ENCODE measurements at regions not wholly inside any gene's neighbourhood (a gene's known extent, or its start where the extent isn't known, plus 50 kb on each side); places are given as distances from the start of the nearest gene placed in this dataset.

DNA sequence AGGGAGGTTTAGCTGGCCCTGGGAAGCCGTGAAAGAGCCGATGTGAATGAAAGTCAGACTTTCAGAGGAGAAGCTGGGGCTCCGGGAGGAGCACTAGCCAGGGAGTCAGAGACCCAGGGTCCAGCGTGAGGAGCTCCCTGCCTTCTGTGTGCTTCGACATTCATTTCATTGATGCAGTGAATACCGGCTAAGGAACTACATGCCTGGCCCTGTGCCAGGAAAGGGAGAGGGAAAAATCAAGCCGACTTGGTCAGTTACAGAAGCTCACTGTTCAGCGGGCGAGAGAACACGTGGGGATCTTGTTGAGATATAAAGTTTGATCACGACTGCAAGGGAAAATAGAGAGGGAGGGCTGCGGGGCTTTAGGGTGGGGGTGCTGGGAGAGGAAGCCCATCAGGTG is 76.7 kb upstream of the RUNX3 start:
- peaks cover 1 to 2% of the 10 kb centered on the region in 2 donors for H3K36me3 Mint-ChIP-seq (ENCODE audit: insufficient read depth in 2 of 2)
- H3K4me3 Mint-ChIP-seq, result peak overlapping the region in 1 of 2 donors; percentile 53
- H3K4me1 Mint-ChIP-seq (ENCODE audit: low read depth), result peaks cover 78% of the 10 kb centered on the region
- DNase-seq, result no peak
- peaks cover 5% of the 10 kb centered on the region for H3K27me3 Mint-ChIP-seq (ENCODE audit: low read depth)
- no peak overlapping the region for H3K27ac Mint-ChIP-seq
- H3K9me3 Mint-ChIP-seq, result peaks cover 2% of the 10 kb centered on the region in 2 donors
- no peak for ATAC-seq (replicated peaks in 1 of 2)

DNA sequence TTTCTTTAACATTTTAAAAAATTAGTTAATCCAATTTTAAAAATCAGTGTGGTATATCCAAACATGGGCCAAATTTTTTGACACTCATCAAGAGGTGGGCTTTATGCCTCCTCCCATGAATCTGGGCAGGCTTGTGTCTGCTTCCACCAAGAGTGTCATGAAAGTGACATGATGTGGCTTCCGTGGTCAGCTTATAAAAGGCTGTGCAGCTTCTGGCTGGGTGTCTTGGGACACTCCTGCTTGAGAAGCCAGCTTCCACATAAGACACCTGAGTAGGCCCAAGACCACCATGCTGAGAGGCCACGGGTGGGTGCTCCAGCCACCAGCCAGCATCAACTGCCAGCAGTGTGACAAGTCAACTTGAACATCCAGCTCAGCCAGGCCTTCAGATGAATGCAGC is 74.3 kb upstream of the RUNX3 start:
- H3K27me3 Mint-ChIP-seq (ENCODE audit: low read depth), result peaks cover 5% of the 10 kb centered on the region
- H3K9me3 Mint-ChIP-seq, result no peaks in the 10 kb centered on the region
- no peaks in the 10 kb centered on the region for H3K36me3 Mint-ChIP-seq (ENCODE audit: insufficient read depth in 2 of 2)
- H3K27ac Mint-ChIP-seq, result peak overlapping the region; percentile 35
- no peak for DNase-seq
- peaks cover 89% of the 10 kb centered on the region for H3K4me1 Mint-ChIP-seq (ENCODE audit: low read depth)
- no peak for ATAC-seq (replicated peaks in 1 of 2)
- peak overlapping the region in 1 of 2 donors; percentile 69 for H3K4me3 Mint-ChIP-seq

DNA sequence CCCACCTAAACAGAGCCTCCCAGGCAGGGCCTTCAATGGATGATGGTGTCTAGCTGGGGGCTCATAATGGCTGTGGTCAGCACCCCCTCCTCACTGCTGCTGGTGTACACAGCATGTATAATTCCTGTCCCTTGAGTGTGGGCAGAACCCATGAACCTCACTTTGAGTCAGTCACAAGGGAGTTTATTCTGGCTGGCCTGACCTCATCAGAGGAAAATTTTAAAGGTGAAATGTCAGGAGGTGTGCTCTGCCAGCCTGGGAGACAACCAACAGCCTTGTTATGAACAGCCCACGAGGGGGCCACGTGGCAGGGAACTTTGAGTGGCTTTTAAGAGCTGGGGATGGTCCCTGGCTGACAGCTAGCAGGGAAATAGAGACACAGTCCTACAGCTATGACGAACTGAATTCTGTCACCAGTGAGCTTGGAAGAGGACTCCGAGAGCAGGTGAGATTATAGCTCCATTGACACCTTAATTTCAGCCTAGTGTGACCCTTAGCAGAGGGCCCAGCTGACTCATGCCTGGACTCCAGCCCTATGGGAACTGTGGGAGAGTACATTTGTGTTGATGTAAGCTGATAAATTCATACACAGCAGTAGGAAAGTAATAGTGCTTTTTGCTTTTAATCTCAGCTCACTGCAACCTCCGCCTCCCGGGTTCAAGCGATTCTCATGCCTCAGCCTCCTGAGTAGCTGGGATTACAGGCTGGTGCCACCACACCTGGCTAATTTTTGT is 73.5 kb upstream of the RUNX3 start:
- Mint-ChIP-seq H3K27ac (peak overlapping the region; percentile 35), H3K4me1 (ENCODE audit: low read depth) (peaks cover 85% of the 10 kb centered on the region), H3K27me3 (ENCODE audit: low read depth) (peaks cover 5% of the 10 kb centered on the region), H3K4me3 (peak overlapping the region; percentile 63 to 69), H3K9me3 (no peaks in the 10 kb centered on the region), H3K36me3 (ENCODE audit: insufficient read depth in 2 of 2) (no peaks in the 10 kb centered on the region)
- ATAC-seq (replicated peaks in 1 of 2) (peak; percentile 74 to 79), DNase-seq (peak in 1 of 2 donors; percentile 48)

DNA sequence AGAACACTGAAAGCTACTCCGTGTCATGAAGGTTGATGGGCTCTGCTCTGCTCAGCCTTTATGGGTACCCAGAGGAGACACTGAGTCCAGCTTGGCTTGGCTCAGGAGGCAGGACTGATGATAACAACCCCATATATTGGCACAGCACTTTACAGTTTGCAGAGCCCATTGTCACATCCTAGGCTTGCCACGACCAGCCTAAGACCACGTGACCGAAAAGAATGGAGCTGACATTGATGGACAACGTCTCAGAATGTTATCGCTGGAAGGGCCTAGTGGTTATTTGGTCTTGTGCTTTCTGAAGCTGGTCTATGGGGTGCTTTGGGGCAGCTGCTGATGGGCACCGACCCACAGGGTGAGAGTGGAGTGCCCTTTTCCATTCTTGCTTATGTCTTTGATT is 72.9 kb upstream of the RUNX3 start:
- peaks cover 5% of the 10 kb centered on the region for H3K27me3 Mint-ChIP-seq (ENCODE audit: low read depth)
- H3K4me1 Mint-ChIP-seq (ENCODE audit: low read depth), result peaks cover 80% of the 10 kb centered on the region
- peak overlapping the region; percentile 35 for H3K27ac Mint-ChIP-seq
- ATAC-seq (replicated peaks in 1 of 2) (no peak), DNase-seq (no peak)
- no peaks in the 10 kb centered on the region for H3K9me3 Mint-ChIP-seq
- H3K4me3 Mint-ChIP-seq, result peak overlapping the region in 1 of 2 donors; percentile 69
- H3K36me3 Mint-ChIP-seq (ENCODE audit: insufficient read depth in 2 of 2), result no peaks in the 10 kb centered on the region

DNA sequence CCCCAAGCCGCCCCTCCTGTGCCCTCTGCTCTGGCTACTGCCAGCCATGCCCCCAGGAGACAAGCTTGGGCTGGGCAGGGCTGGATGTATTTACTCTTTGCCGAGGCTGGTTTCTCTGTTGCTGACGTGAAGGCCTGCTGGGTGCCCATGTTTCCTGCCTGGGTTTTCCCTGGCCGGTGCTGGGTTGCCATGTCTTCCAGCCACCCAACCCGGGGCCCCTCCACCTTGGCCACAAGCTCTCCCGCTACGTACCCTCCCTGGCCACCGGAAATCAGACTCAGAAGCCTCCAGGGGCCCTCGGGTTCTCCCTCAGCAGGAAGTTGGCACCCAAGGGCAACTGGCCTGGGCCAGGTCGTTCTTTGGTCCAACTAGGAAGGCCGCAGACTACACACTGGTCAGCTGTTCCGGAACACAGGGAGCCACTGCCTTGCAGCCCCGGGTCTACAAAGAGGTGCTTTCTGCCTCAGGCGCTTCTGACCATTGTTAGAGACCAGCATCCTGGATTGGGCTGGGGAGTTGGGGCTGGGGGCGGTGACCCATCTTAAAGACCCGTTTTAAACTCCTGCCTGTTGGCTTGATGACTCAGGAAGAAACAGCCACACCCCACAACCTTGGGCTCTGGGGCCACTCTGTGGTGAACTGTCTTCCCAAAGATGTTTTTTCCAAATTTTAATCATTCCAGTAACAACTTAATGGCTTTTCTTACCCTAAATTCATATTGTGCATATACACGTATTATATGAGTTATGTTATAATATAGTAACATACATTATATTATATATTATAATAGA is 71.2 kb upstream of the RUNX3 start:
- Mint-ChIP-seq H3K27ac (peak overlapping the region; percentile 95), H3K4me3 (peak overlapping the region; percentile 62 to 69), H3K27me3 (ENCODE audit: low read depth) (peaks cover 1% of the 10 kb centered on the region), H3K36me3 (ENCODE audit: insufficient read depth in 2 of 2) (peaks cover 5 to 11% of the 10 kb centered on the region in 2 donors), H3K9me3 (peaks cover 8% of the 10 kb centered on the region in 2 donors), H3K4me1 (ENCODE audit: low read depth) (peaks cover 80% of the 10 kb centered on the region)
- peak; percentile 65 for DNase-seq
- ATAC-seq (replicated peaks in 1 of 2), result peak; percentile 34 to 38

DNA sequence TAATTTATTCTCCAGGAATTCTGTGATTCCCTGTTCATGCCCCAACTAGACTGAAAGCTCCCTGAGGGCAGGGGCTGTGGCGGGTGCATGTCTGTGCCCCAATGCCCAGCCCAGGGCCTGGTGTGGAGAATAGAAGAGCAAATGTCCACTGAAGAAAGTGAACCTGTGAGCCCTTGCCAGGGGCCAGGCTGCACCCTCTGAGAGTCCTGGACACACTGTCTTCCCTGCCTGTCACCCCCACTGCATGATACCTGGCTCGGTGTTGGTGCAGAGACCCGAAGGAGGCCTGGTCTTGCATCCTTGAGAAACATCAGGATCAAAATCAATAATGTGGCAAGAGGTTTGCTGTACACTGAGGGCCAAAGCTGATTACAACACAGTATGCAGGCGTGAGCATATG is 69.8 kb upstream of the RUNX3 start:
- H3K27me3 Mint-ChIP-seq (ENCODE audit: low read depth), result no peaks in the 10 kb centered on the region
- DNase-seq (no peak), ATAC-seq (replicated peaks in 1 of 2) (no peak)
- no peak overlapping the region for H3K4me3 Mint-ChIP-seq
- H3K4me1 Mint-ChIP-seq (ENCODE audit: low read depth), result peaks cover 82% of the 10 kb centered on the region
- peaks cover 5 to 11% of the 10 kb centered on the region in 2 donors for H3K36me3 Mint-ChIP-seq (ENCODE audit: insufficient read depth in 2 of 2)
- H3K9me3 Mint-ChIP-seq, result peaks cover 8% of the 10 kb centered on the region in 2 donors
- peak overlapping the region; percentile 79 for H3K27ac Mint-ChIP-seq

DNA sequence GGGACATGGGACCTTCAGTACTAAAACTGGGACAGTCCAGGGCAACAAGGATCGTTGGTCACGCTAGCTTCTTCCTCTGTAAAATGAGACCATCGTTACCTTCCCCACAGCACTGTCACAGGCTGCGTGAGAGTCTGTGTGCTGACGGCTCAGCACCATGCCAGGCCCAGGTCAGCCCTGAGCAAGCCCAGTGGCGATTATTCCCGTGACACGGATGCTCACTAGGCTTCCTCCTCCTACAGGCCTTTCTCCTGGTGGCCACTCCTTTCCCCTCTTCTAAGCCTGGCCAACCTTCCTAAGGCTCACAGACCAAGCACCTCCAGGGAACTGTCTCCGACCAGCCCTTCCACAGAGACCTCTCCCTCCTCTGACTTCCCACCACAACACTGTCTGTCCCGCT is 69.3 kb upstream of the RUNX3 start:
- Mint-ChIP-seq H3K36me3 (ENCODE audit: insufficient read depth in 2 of 2) (peaks cover 5 to 11% of the 10 kb centered on the region in 2 donors), H3K9me3 (peaks cover 8% of the 10 kb centered on the region in 2 donors), H3K4me1 (ENCODE audit: low read depth) (peaks cover 82% of the 10 kb centered on the region), H3K4me3 (no peak overlapping the region), H3K27me3 (ENCODE audit: low read depth) (no peaks in the 10 kb centered on the region), H3K27ac (peak overlapping the region; percentile 79)
- DNase-seq (no peak), ATAC-seq (replicated peaks in 1 of 2) (no peak)

DNA sequence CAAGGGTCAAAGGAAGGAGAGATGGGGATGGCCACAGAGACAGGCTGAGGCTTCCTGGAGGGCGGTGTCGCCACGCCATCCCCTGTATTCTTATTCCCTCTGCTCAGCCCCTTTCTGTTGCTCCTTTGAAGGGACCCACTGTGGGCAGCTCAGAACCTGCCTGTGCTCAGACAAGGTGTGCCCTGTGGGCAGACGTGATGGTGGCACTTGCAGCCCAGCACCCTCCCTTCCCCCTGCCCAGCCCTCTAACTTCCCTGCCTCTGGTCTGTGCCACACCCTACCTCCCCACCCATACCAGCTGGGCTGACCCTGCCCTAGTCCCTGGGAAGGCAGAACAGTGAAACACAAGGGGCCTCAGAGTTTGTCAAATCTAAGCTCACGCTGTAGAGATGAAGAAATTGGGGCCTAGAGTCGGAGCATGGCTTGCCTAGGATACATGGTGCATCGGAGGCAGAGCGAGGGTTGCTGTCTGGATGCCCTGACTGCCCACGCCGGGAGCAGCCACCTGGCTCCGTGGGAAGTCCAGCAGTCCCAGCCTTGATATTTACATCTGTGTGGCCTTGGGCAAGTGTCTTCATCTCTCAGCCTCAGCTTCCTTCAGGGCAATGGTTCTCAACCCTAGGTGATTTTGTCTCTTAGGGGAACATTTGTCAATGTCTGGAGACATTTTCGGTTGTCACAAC is 68.6 kb upstream of the RUNX3 start:
- H3K4me3 Mint-ChIP-seq, result no peak overlapping the region
- no peaks in the 10 kb centered on the region for H3K27me3 Mint-ChIP-seq (ENCODE audit: low read depth)
- peaks cover 8% of the 10 kb centered on the region in 2 donors for H3K9me3 Mint-ChIP-seq
- ATAC-seq (replicated peaks in 1 of 2) (no peak), DNase-seq (no peak)
- H3K36me3 Mint-ChIP-seq (ENCODE audit: insufficient read depth in 2 of 2), result peaks cover 5 to 11% of the 10 kb centered on the region in 2 donors
- no peak overlapping the region for H3K27ac Mint-ChIP-seq
- H3K4me1 Mint-ChIP-seq (ENCODE audit: low read depth), result peaks cover 82% of the 10 kb centered on the region

DNA sequence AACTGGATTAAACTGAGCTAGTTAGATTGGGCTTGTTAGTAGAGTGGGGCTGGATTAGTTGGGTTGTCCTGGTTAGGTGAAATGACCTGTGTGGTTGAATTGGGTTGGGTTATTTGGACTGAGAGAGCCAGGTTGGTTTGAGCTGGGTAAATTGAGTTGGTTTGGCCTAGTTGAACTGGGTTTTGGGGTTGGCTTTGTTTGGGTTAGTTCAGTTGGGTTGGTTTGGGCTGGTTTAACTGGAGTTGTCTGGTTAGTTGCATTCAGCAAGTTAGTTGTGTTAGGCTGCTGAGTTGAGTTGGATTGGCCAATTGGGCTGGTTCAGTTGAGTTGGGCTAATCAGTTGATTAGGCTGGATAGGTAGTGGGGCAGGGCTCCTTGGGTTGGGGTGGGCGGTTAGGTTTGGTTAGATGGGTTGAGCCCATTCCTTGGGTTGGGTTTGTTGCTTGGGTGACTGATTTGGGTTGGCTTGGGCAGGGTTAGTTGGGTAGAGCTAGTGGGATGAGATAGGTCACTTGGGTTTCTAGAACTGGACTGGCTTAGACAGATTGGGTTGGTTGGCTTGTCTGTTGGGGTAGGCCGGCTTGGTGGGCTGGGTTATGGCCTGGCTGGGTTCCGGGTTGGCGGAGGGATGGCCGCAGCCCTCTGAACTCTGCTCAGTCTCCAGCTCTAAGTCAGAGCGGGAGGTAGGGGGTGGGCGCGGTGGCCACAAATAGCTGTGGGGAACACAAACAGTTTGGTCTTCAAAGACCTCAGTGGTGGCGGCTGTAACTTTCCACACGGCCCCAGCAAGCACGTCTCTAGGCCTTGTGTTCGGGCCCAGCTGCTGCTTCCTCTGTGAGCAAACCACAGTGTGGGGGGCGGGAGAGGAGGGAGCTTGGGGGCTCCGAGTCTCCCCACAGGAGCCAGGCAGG is 67.2 kb upstream of the RUNX3 start:
- peaks cover 8% of the 10 kb centered on the region in 2 donors for H3K9me3 Mint-ChIP-seq
- peak; percentile 63 to 78 for ATAC-seq (replicated peaks in 1 of 2)
- peaks cover 85% of the 10 kb centered on the region for H3K4me1 Mint-ChIP-seq (ENCODE audit: low read depth)
- peak overlapping the region; percentile 33 to 65 for H3K4me3 Mint-ChIP-seq
- peaks cover 5 to 11% of the 10 kb centered on the region in 2 donors for H3K36me3 Mint-ChIP-seq (ENCODE audit: insufficient read depth in 2 of 2)
- peak; percentile 70 to 80 for DNase-seq
- peak overlapping the region; percentile 85 for H3K27ac Mint-ChIP-seq
- H3K27me3 Mint-ChIP-seq (ENCODE audit: low read depth), result no peaks in the 10 kb centered on the region

DNA sequence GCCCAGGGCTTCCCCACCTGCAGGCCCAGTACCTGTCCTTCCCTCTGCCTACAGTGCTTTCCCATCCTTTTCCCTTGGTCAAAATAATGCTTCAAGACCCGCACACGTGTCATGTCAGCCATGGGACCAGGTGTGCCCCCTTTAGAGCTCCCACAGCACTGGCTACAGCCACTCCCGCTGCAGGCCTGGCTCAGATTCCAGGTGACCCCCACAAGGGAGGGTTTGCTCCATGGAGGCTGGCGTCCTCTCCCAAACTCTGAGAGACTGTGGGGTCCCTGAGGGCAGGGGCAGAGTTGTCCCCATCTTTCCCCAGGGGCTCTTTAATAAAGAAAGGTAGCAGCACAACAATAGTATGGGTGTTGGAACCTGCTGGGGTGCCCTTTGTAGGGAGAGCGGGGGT is 66.4 kb upstream of the RUNX3 start:
- ATAC-seq (replicated peaks in 1 of 2) (no peak), DNase-seq (no peak)
- peaks cover 5 to 11% of the 10 kb centered on the region in 2 donors for H3K36me3 Mint-ChIP-seq (ENCODE audit: insufficient read depth in 2 of 2)
- no peaks in the 10 kb centered on the region for H3K27me3 Mint-ChIP-seq (ENCODE audit: low read depth)
- H3K27ac Mint-ChIP-seq, result peak overlapping the region; percentile 85
- peak overlapping the region; percentile 20 to 33 for H3K4me3 Mint-ChIP-seq
- peaks cover 8% of the 10 kb centered on the region in 2 donors for H3K9me3 Mint-ChIP-seq
- H3K4me1 Mint-ChIP-seq (ENCODE audit: low read depth), result peaks cover 91% of the 10 kb centered on the region

DNA sequence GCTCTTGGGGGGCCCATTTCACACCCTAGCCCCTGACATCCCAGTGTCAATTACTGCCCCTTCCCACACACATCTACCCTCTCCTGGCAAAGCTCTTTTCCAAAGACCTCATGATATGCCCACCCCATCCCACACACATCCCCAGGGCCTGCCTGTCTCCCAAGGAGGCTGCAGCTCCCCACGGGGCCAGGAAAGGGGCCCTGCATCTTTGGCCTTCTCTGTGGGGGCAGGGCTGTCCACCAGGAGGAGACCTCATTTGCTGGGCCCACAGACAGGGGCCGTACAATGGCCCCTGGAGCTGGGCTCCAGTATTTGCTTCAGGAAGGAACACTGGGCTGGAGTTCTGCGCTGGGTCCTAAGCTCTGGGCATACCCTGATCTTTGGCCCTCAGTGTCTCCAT is 65.6 kb upstream of the RUNX3 start:
- H3K27ac Mint-ChIP-seq, result peak overlapping the region; percentile 85
- no peaks in the 10 kb centered on the region for H3K27me3 Mint-ChIP-seq (ENCODE audit: low read depth)
- no peak overlapping the region for H3K4me3 Mint-ChIP-seq
- peaks cover 8% of the 10 kb centered on the region in 2 donors for H3K9me3 Mint-ChIP-seq
- H3K4me1 Mint-ChIP-seq (ENCODE audit: low read depth), result peaks cover 91% of the 10 kb centered on the region
- no peak for ATAC-seq (replicated peaks in 1 of 2)
- DNase-seq, result no peak
- peaks cover 5 to 11% of the 10 kb centered on the region in 2 donors for H3K36me3 Mint-ChIP-seq (ENCODE audit: insufficient read depth in 2 of 2)

DNA sequence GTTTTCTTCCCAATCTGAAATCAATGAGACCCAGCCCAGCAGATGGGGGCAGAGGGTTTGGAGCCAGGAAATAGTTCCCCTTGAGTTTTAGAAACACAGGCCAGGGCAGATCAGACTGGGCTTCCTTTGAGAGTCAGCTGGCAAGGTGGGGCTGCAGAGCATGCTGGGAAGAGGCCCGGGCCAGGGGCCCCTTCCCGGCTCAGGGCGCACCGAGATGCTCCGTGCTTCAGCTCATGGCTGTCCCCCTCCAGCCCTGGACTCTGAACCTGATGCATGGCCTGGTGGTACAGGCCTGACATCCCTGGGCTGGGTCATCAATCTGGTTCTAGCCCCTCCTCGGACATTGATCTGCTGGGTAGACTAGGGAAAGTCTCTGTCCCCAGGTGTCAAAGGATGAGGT is 65.1 kb upstream of the RUNX3 start:
- no peaks in the 10 kb centered on the region for H3K27me3 Mint-ChIP-seq (ENCODE audit: low read depth)
- H3K27ac Mint-ChIP-seq, result no peak overlapping the region
- ATAC-seq (replicated peaks in 1 of 2) (no peak), DNase-seq (no peak)
- peaks cover 91% of the 10 kb centered on the region for H3K4me1 Mint-ChIP-seq (ENCODE audit: low read depth)
- peaks cover 8% of the 10 kb centered on the region in 2 donors for H3K9me3 Mint-ChIP-seq
- peaks cover 5 to 11% of the 10 kb centered on the region in 2 donors for H3K36me3 Mint-ChIP-seq (ENCODE audit: insufficient read depth in 2 of 2)
- peak overlapping the region in 1 of 2 donors; percentile 44 for H3K4me3 Mint-ChIP-seq
